Transverse colon (tissue), 3 donors: ENCODE measurements at regions not wholly inside any gene's neighbourhood (a gene's known extent, or its start where the extent isn't known, plus 50 kb on each side); places are given as distances from the start of the nearest gene placed in this dataset.

ENCODE experiments used
- EP300 ChIP-seq: sonication (generic); formaldehyde crosslinking; IDR thresholded peaks from one replicate; pipeline ENCODE4 v1.6.1; 2017; ENCODE audit warnings: antibody characterized with exemption, low read depth
- TF ChIP-seq, protein P1 (sequence below), 5 experiments: fragments of 200-600 bp in 3 of 5; fragments of 450-650 bp in 2 of 5; sonication (generic) in 3 of 5; IDR thresholded peaks; 1 replicate in 2 of 5; 2 replicates in 3 of 5; pipeline ENCODE4 v1.5.1; 2016 to 2017; ENCODE audit warnings: antibody characterized with exemption in 5 of 5, inconsistent platforms in 3 of 5, mild to moderate bottlenecking in 2 of 5, moderate library complexity in 1 of 5

DNA sequence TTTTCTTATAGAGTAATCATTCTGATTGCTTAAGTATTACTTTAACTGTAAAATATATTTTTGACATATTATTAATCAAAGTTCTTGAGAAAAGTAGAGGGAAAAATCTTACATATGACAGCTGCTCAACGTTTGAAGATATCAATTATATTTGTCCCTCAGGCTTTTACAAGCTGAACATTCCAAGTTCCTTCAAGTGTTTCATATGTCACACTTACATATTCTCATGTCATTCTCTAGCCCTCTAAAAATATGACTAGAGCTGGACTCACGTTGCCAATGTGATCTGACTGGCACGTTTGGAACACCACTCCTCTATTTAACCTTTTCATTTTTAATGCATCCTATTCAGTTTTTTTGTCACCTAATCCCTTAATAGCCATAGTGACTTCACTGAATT is 492.9 kb downstream of the PCDH18 start:
- TF ChIP-seq EP300 = no peak
- TF ChIP-seq, protein P1, sequence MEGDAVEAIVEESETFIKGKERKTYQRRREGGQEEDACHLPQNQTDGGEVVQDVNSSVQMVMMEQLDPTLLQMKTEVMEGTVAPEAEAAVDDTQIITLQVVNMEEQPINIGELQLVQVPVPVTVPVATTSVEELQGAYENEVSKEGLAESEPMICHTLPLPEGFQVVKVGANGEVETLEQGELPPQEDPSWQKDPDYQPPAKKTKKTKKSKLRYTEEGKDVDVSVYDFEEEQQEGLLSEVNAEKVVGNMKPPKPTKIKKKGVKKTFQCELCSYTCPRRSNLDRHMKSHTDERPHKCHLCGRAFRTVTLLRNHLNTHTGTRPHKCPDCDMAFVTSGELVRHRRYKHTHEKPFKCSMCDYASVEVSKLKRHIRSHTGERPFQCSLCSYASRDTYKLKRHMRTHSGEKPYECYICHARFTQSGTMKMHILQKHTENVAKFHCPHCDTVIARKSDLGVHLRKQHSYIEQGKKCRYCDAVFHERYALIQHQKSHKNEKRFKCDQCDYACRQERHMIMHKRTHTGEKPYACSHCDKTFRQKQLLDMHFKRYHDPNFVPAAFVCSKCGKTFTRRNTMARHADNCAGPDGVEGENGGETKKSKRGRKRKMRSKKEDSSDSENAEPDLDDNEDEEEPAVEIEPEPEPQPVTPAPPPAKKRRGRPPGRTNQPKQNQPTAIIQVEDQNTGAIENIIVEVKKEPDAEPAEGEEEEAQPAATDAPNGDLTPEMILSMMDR (IDR thresholded peaks at IDR 0.05) = no peak
